GM12891 (cell line): ENCODE measurements at regions not wholly inside any gene's neighbourhood (a gene's known extent, or its start where the extent isn't known, plus 50 kb on each side); places are given as distances from the start of the nearest gene placed in this dataset.

Experiments
- DNase-seq: peaks from one replicate; pipeline ENCODE4 v3.0.0; 2011; ENCODE audit warnings: low spot score; ENCODE audit not compliant: insufficient read length
- FAIRE-seq: peaks from 2 replicates; lab custom pipeline; 2011; peaks lifted over from hg19 to GRCh38; lab: Jason Lieb, UNC
- PAX5 ChIP-seq: IDR thresholded peaks from 2 replicates; pipeline ENCODE4 v1.6.1; 2011; ENCODE audit warnings: low read length, moderate library complexity, mild to moderate bottlenecking; ENCODE audit not compliant: insufficient read depth, severe bottlenecking
- POLR2A ChIP-seq: IDR thresholded peaks from 2 replicates; pipeline ENCODE4 v1.6.1; 2011; ENCODE audit warnings: low read depth, low read length, control low read depth
- POLR2AphosphoS5 ChIP-seq: IDR thresholded peaks from 2 replicates; pipeline ENCODE4 v1.6.1; 2011; ENCODE audit warnings: low read depth, low read length, control low read depth
- POU2F2 ChIP-seq: IDR thresholded peaks from 2 replicates; pipeline ENCODE4 v1.6.1; 2011; ENCODE audit warnings: low read depth, mild to moderate bottlenecking, control low read depth, low read length, moderate library complexity
- SPI1 ChIP-seq: IDR thresholded peaks from 2 replicates; pipeline ENCODE4 v1.6.1; 2011; ENCODE audit warnings: low read depth, low read length, control low read depth
- TAF1 ChIP-seq: IDR thresholded peaks from 2 replicates; pipeline ENCODE4 v1.6.1; 2011; ENCODE audit warnings: low read depth, low read length, control low read depth

DNA sequence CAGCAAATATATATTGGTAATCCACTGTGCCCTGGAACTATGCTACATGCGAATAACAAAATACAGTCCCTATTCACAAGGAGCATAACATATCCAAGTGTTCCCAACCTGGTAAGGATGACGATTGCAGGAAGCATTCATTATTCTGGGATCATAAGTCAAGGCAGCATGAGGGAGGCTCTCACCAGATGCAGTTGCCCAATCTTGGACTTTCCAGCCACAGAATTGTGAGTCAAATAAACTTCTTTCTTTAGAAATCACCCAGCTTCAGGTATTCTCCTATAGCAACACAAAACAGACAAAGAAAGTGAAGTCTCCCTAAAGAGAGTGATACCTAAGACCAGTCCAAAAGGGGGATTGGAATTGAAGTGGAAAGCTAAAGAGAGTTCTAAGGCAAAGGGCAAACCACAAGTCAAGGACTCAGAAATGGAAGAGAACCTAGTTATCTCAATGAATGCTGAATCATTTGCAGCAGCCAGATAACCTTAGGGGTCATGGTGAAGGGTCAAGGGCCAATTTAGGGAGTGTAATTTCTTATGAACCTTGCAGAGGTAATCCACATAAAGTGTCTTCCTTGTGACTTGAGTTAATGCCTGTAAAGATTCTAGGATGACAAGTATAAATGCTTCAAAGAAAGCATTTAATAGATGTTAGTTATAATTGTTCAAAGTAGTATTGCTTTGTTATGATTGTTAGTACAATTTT lies 103.1 kb upstream of the PCDH7 start:
- no peak for DNase-seq
- TF ChIP-seq SPI1 (no peak), POU2F2 (no peak), TAF1 (no peak), POLR2AphosphoS5 (no peak), POLR2A (no peak), PAX5 (no peak)
- no peak for FAIRE-seq

DNA sequence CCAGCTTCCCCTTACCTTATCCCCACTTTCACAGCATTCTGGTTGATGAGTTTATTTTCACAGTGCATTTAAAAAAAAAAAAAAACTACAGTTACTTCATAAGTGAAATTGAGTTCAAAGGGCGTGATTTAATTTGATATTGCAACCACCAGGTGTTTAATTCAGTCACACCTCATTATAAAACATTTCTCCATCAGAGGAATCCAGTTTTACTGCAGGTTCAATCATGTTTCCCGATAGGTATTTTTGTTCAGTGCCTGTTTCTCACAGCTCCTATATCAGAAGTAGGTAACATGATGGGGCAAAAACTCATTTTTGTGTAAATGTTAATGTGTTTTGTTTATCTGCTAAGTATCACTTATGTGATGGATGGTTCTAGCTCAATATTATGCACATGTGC lies 102.3 kb upstream of the PCDH7 start:
- no peak for TF ChIP-seq TAF1
- TF ChIP-seq POLR2A, result no peak
- no peak for TF ChIP-seq SPI1
- TF ChIP-seq POLR2AphosphoS5, result no peak
- no peak for TF ChIP-seq PAX5
- no peak for TF ChIP-seq POU2F2
- FAIRE-seq (no peak), DNase-seq (no peak)

DNA sequence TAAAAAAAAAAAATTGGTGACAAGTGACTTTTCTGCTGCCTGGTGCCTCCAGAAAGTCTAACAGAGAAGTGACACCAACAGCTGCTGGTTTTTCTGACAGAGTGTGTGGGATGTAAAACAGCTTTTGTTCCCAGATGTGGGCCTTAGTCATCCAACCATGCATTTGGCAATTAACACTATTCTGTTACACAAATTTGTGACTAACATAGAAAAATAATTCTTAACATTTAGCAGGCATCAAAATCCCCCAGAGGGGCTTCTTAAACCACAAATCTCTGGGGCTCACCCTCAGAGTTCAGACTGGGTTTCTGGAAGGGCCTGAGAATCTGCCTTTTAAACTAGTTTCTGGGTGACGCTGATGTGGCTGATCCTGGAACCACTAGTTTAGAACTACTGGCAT lies 100.5 kb upstream of the PCDH7 start:
- FAIRE-seq, result no peak
- TF ChIP-seq SPI1 (peak; percentile 42; the same call in 1 of the 2 replicates), POLR2AphosphoS5 (no peak), POU2F2 (no peak), PAX5 (peak; percentile 19), TAF1 (no peak), POLR2A (no peak)
- no peak for DNase-seq

- FAIRE-seq (no peak), DNase-seq (no peak)
- no peak for TF ChIP-seq PAX5
- no peak for TF ChIP-seq POLR2AphosphoS5
- TF ChIP-seq TAF1, result no peak
- no peak for TF ChIP-seq POU2F2
- no peak for TF ChIP-seq SPI1
- no peak for TF ChIP-seq POLR2A
Observed at GRCh38 chr4:30620711-30621110, 99.5 kb upstream of the PCDH7 start.

DNA sequence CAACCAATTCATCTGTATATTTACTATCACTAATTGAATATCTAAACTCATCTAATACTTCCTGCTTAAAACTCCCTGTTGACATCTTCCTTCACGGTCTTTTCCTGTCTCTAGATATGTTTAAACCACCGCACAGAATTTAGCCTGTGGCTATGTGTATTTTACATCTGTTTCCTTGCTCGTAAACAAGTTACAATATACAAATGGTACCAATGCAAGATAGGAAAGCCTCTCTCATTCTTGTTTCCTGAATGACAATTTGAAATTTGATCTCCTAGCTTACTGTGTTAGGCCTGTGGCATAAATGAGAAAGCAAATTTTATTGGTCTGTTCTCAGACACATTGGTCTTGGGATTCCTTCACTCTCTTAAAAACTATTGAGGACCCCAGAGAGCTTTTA lies 89.7 kb upstream of the PCDH7 start:
- TF ChIP-seq SPI1, result no peak
- TF ChIP-seq PAX5, result no peak
- TF ChIP-seq POU2F2, result no peak
- TF ChIP-seq TAF1, result no peak
- TF ChIP-seq POLR2AphosphoS5, result no peak
- TF ChIP-seq POLR2A, result no peak
- no peak for FAIRE-seq

DNA sequence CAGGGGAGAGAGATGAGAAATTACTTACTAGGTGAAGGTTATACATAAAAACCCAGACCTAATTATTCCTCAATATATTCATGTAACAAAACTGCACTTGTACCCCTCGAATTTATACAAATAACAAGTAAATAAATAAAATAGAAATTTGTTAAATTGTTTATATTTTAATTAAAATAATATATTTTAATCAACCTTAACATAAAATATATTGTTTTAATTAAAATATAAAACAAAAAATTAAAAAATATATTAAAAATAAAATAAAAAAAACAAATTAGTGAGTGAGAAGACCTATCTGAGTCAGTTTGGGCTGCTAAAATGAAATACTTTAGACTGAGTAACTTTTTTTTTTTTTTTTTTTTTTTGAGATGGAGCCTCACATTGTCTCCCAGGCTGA lies 87.4 kb upstream of the PCDH7 start:
- TF ChIP-seq PAX5 (no peak), SPI1 (no peak)
- FAIRE-seq (no peak), DNase-seq (no peak)

More for the DNA sequence above, 89.7 kb upstream of the PCDH7 start:
- no peak for DNase-seq

GRCh38 chr4:30641345-30641744 lies 78.8 kb upstream of the PCDH7 start:
- FAIRE-seq (no peak), DNase-seq (no peak)
- TF ChIP-seq SPI1 (no peak), POU2F2 (no peak), TAF1 (no peak), POLR2A (no peak), PAX5 (no peak), POLR2AphosphoS5 (no peak)

DNA sequence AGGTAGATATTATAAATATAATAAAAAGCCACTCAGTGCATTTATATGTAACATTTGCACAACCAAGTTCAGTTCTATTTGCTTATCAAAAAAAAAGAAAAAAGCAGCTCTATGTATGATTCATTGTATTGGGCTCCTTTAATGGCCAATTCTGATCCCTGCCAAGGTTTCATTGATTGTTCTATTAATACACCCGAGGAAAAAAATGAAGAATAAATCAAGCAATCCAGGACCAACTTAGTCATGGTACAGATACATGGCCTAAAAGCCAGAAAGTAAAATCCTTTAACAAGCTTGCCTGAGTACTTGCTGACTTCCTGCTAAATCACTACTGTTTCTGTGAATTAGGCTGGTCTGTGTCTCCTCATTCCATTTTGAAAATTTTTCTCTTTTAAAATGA lies 77.6 kb upstream of the PCDH7 start:
- TF ChIP-seq SPI1, result no peak
- no peak for TF ChIP-seq PAX5
- no peak for TF ChIP-seq TAF1
- no peak for TF ChIP-seq POLR2AphosphoS5
- no peak for TF ChIP-seq POLR2A
- no peak for TF ChIP-seq POU2F2
- no peak for FAIRE-seq

GRCh38 chr4:30653291-30653690 lies 66.9 kb upstream of the PCDH7 start:
- DNase-seq, result no peak
- TF ChIP-seq POU2F2 (no peak), TAF1 (no peak), POLR2A (no peak), SPI1 (no peak), PAX5 (no peak), POLR2AphosphoS5 (no peak)
- no peak for FAIRE-seq

More for the DNA sequence above, 77.6 kb upstream of the PCDH7 start:
- DNase-seq, result no peak
